Left ventricle myocardium inferior (tissue), 1 donor: ENCODE measurements at regions not wholly inside any gene's neighbourhood (a gene's known extent, or its start where the extent isn't known, plus 50 kb on each side); places are given as distances from the start of the nearest gene placed in this dataset.
"Not testable (repeated sequence)": the region's sequence is repeated elsewhere in the genome, so short reads cannot be mapped to it uniquely, and the experiment has no call there.

Experiments used
- DNase-seq: peaks from one replicate; pipeline ENCODE4 v3.0.0-alpha.2; 2020
- H3K27ac ChIP-seq: fragments of 200-600 bp; replicated peaks from 2 replicates; pipeline ENCODE4 v1.8.0; 2021
- H3K27me3 ChIP-seq: fragments of 200-600 bp; 2 replicates; pipeline ENCODE4 v1.8.0; 2021; ENCODE audit warnings: low read depth
- H3K36me3 ChIP-seq: fragments of 200-600 bp; 2 replicates; pipeline ENCODE4 v1.8.0; 2021
- H3K4me1 ChIP-seq: fragments of 200-600 bp; 2 replicates; pipeline ENCODE4 v1.8.0; 2021
- H3K4me3 ChIP-seq: fragments of 200-600 bp; 2 replicates; pipeline ENCODE4 v1.8.0; 2021; ENCODE audit warnings: mild to moderate bottlenecking, moderate library complexity
- H3K9me3 ChIP-seq: fragments of 200-600 bp; replicated peaks from 2 replicates; pipeline ENCODE4 v1.8.0; 2021
- CTCF ChIP-seq: fragments of 200-600 bp; IDR thresholded peaks from 2 replicates; pipeline ENCODE4 v1.8.0; 2021; ENCODE audit warnings: antibody characterized with exemption, mild to moderate bottlenecking, borderline replicate concordance
- intact Hi-C: fragments of 100-400 bp; cut with micrococcal nuclease; formaldehyde crosslinking; loops from one replicate; pipeline ENCODE4 v1.11.0; 2022
- donor health status: DM: no; HTN: yes; CAD: no; lungs with severe emphysema.

DNA sequence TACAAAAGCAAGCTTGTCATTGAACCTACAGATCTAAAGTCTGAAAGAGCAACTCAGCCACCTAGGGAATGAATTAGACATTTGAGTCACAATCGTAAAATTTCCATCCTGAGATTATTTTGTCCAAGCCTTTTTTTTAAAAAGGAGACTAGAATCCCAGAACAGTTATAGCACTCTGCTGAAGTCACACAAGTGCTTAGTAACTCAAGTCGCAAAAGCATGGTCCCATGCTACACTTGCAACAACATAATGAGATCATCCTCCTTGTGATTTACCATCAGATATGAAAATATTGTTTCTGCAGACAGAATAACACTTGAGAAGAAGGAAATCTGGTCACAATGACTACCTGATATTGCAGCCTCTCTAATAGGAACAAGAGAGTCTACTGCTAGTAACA, 106.7 kb downstream of the ZIC4 start:
- Histone ChIP-seq H3K4me3 (no peak overlapping the region), H3K9me3 (no peaks in the 10 kb centered on the region), H3K36me3 (no peaks in the 10 kb centered on the region), H3K27me3 (no peaks in the 10 kb centered on the region), H3K27ac (no peak overlapping the region), H3K4me1 (peaks cover 12% of the 10 kb centered on the region)
- DNase-seq, result no peak
- intact Hi-C loops, result no loop called here
- no peak for TF ChIP-seq CTCF

DNA sequence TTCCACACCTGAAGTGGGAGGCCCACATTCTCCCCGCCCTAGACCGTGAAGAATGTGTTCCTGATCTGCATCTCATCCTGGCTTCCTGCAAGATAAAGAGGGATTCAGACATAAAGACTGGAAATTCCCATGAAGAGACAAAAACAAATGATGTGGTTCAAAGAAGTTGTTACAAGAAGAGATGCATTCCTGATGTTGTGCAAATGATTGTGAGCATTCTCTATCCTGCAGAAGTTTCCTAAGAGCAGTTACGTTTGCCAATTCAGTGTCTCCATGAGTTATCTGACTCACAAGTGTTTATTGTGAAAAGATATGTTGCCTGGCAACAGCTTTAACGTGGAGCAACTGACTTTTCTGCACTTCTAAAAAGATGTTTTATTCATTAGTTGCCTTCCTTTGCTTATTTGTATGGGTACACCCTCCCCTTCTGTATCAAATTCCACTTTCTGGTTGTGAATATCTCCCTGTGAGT, 107.8 kb downstream of the ZIC4 start:
- Histone ChIP-seq H3K4me1 (peaks cover 12% of the 10 kb centered on the region), H3K9me3 (no peaks in the 10 kb centered on the region), H3K4me3 (no peak overlapping the region), H3K36me3 (no peaks in the 10 kb centered on the region), H3K27me3 (no peaks in the 10 kb centered on the region), H3K27ac (no peak overlapping the region)
- intact Hi-C loops, result no loop called here
- no peak for DNase-seq
- no peak for TF ChIP-seq CTCF

- Histone ChIP-seq H3K9me3 (no peaks in the 10 kb centered on the region), H3K4me1 (peaks cover 12% of the 10 kb centered on the region), H3K36me3 (no peaks in the 10 kb centered on the region), H3K27me3 (no peaks in the 10 kb centered on the region), H3K4me3 (no peak overlapping the region), H3K27ac (no peak overlapping the region)
- TF ChIP-seq CTCF, result no peak
- intact Hi-C loops, result no loop called here
- DNase-seq, result no peak
Measured at GRCh38 chr3:147297761-147298350, 108.5 kb downstream of the ZIC4 start.

DNA sequence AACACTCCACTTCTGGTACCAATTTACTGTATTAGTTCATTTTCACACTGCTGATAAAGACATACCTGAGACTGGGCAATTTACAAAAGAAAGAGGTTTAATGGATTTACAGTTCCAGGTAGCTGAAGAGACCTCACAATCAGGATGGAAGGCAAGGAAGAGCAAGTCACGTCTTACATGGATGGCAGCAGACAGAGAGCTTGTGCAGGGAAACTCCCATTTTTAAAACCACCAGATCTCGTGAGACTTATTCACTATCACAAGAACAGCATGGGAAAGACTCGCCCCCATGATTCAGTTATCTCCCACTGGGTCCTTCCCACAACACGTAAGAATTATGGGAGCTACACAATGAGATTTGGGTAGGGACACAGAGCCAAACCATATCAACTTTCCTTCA, 119.0 kb downstream of the ZIC4 start:
- H3K27me3 ChIP-seq, H3K36me3 ChIP-seq, H3K4me1 ChIP-seq, H3K9me3 ChIP-seq, H3K27ac ChIP-seq, H3K4me3 ChIP-seq, intact Hi-C loops, DNase-seq: not testable (repeated sequence)

DNA sequence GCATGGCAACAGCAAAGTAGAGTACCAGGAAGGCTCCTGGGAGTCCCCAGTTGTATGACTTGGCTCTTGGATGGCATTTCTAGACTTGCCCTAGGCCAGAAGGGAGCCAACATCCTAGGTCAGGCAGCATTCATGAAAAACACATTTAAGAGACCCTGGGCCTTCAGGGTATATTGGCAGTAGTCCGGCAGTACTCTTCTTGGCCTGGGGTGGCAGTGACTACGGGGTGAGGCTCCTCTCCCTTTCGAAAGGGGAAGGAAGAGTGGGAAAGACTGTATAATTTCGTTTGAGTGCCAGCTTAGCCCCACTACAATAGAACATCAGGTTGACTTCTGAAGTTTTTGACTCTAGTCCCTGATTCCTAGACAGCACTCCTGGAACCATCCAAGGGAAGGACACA, 136.4 kb downstream of the ZIC4 start:
- Histone ChIP-seq H3K4me1 (no peaks in the 10 kb centered on the region), H3K4me3 (no peak overlapping the region), H3K27ac (no peak overlapping the region), H3K36me3 (no peaks in the 10 kb centered on the region), H3K9me3 (peaks cover 50% of the 10 kb centered on the region), H3K27me3 (no peaks in the 10 kb centered on the region)
- intact Hi-C loops, result no loop called here
- no peak for TF ChIP-seq CTCF
- DNase-seq, result no peak

DNA sequence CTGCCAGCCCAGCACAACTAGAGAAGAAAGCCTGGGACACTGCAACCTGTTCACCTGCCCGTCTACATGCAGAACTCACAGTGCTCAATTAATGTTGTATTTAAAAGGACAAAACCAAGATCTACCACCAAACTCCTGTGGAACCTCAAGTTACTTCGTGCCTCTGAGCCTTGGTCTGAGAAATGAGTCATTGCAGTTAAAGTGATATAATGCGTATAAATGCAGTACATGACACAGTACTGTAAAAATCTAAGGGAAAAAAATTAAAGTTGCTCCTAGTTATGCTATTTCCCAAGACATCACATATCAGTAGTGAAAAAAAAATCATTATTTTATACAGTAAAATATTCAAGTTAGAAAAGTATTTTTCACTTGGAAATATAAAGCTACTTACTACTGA, 138.9 kb downstream of the ZIC4 start:
- intact Hi-C loops, result no loop called here
- H3K27me3 ChIP-seq, result no peaks in the 10 kb centered on the region
- H3K4me1 ChIP-seq, result no peaks in the 10 kb centered on the region
- H3K4me3 ChIP-seq, result no peak overlapping the region
- no peaks in the 10 kb centered on the region for H3K36me3 ChIP-seq
- no peak overlapping the region for H3K27ac ChIP-seq
- peaks cover 25% of the 10 kb centered on the region for H3K9me3 ChIP-seq
- no peak for TF ChIP-seq CTCF
- no peak for DNase-seq
